Psoas muscle (tissue), 7 donors: ENCODE measurements at regions not wholly inside any gene's neighbourhood (a gene's known extent, or its start where the extent isn't known, plus 50 kb on each side); places are given as distances from the start of the nearest gene placed in this dataset.

ENCODE experiments used
- ATAC-seq, 4 donors: fragments of 200-7000 bp; cut with Tn5 transposase; one replicate each; pipeline ENCODE4 v1.9.1; 2020; ENCODE audit warnings: moderate library complexity in 3 of 4, mild to moderate bottlenecking in 2 of 4
- DNase-seq, 2 donors: peaks; one replicate each; pipeline ENCODE4 v3.0.0-alpha.2; 2020
- H3K27ac ChIP-seq: fragments of 200-600 bp; one replicate; pipeline ENCODE4 v1.8.0; 2022
- H3K27me3 ChIP-seq, 3 donors: fragments of 200-600 bp in 1 of 3; one replicate each; pipeline versions ENCODE4 v1.6.1 to v1.8.0; 2013 to 2022; ENCODE audit warnings: low read length in 2 of 3, mild to moderate bottlenecking in 2 of 3, moderate library complexity in 1 of 3; ENCODE audit not compliant: insufficient read depth in 3 of 3
- H3K36me3 ChIP-seq, 2 donors: fragments of 200-600 bp in 1 of 2; one replicate each; pipeline versions ENCODE4 v1.6.1 to v1.8.0; 2013 to 2022; ENCODE audit warnings: low read depth in 1 of 2, mild to moderate bottlenecking in 1 of 2, moderate library complexity in 1 of 2; ENCODE audit not compliant: insufficient read depth in 1 of 2
- H3K4me1 ChIP-seq: fragments of 200-600 bp; one replicate; pipeline ENCODE4 v1.8.0; 2022
- H3K4me3 ChIP-seq: fragments of 200-600 bp; one replicate; pipeline ENCODE4 v1.8.0; 2022; ENCODE audit warnings: mild to moderate bottlenecking
- H3K9me3 ChIP-seq: fragments of 200-600 bp; one replicate; pipeline ENCODE4 v1.8.0; 2022
- CTCF ChIP-seq: fragments of 200-600 bp; IDR thresholded peaks from one replicate; pipeline ENCODE4 v1.8.0; 2022; ENCODE audit warnings: antibody characterized with exemption
- WGBS, 3 donors: extraction: QIAGEN DNeasy Blood & Tissue Kit; methylation state at CpG; one replicate each; pipeline versions ENCODE4 v1.1.6 to v1.1.7; 2013; 5-methylcytosine and 5-hydroxymethylcytosine counted together
- intact Hi-C, 2 donors: fragments of 100-400 bp; cut with DNase I; formaldehyde crosslinking; loops; one replicate each; pipeline versions ENCODE4 v1.11.0 to v1.14.2; 2022
- donor health status: healthy with polysubstance abuse.
- donor health status: DM: no; HTN: no; CAD: no; lungs with moderate emphysema.
- donor health status: Bipolar disorder and iron deficiency.
- donor health status: healthy.
- donor health status: DM: yes; HTN: yes; CAD: no.
- donor health status: DM: no; HTN: no; CAD: no.
- donor health status: DM: yes; HTN: yes; CAD: no.

GRCh38 chr7:132687016-132687415 lies 110.7 kb upstream of the PLXNA4 start:
- ATAC-seq = no peak
- no peaks in the 10 kb centered on the region for H3K4me1 ChIP-seq
- TF ChIP-seq CTCF = no peak
- no peaks in the 10 kb centered on the region for H3K9me3 ChIP-seq
- no peaks in the 10 kb centered on the region for H3K36me3 ChIP-seq
- 77 to 90% (median 90%) methylated on average over 1 of the region's 1 CpG for WGBS, 3 donors
- H3K27ac ChIP-seq = no peak overlapping the region
- H3K27me3 ChIP-seq = peaks cover 0 to 1% (median 0%) of the 10 kb centered on the region in 3 donors
- no peak for DNase-seq
- intact Hi-C loops = no loop called here
- no peak overlapping the region for H3K4me3 ChIP-seq

GRCh38 chr7:132685277-132685676 lies 109.0 kb upstream of the PLXNA4 start:
- no peak overlapping the region for H3K4me3 ChIP-seq
- intact Hi-C loops = no loop called here
- H3K4me1 ChIP-seq = no peaks in the 10 kb centered on the region
- no peak for ATAC-seq
- no peak overlapping the region for H3K27ac ChIP-seq
- 87 to 91% (median 89%) methylated on average over 2 of the region's 2 CpGs for WGBS, 3 donors
- H3K27me3 ChIP-seq = peaks cover 0 to 1% (median 0%) of the 10 kb centered on the region in 3 donors
- TF ChIP-seq CTCF = no peak
- no peaks in the 10 kb centered on the region for H3K9me3 ChIP-seq
- H3K36me3 ChIP-seq = no peaks in the 10 kb centered on the region
- DNase-seq = no peak

- H3K36me3 ChIP-seq = no peaks in the 10 kb centered on the region
- H3K4me3 ChIP-seq = no peak overlapping the region
- H3K27me3 ChIP-seq = no peaks in the 10 kb centered on the region
- H3K27ac ChIP-seq = no peak overlapping the region
- intact Hi-C loops = no loop called here
- H3K4me1 ChIP-seq = no peaks in the 10 kb centered on the region
- DNase-seq = no peak
- WGBS, 3 donors = 86 to 87% (median 87%) methylated on average over 12 of the region's 12 CpGs
- H3K9me3 ChIP-seq = no peaks in the 10 kb centered on the region
- TF ChIP-seq CTCF = no peak
- ATAC-seq = no peak
These were observed 107.8 kb upstream of the PLXNA4 start for GRCh38 chr7:132683896-132684690.

- Histone ChIP-seq H3K4me3 (no peak overlapping the region), H3K27ac (no peak overlapping the region), H3K9me3 (no peaks in the 10 kb centered on the region), H3K36me3 (no peaks in the 10 kb centered on the region), H3K27me3 (no peaks in the 10 kb centered on the region), H3K4me1 (no peaks in the 10 kb centered on the region)
- ATAC-seq = no peak
- intact Hi-C loops = no loop called here
- DNase-seq = no peak
- no peak for TF ChIP-seq CTCF
- WGBS, 3 donors = 88 to 97% (median 91%) methylated on average over 3 of the region's 3 CpGs
These were observed 105.7 kb upstream of the PLXNA4 start for GRCh38 chr7:132681951-132682350.

- no peaks in the 10 kb centered on the region for H3K27me3 ChIP-seq
- no peaks in the 10 kb centered on the region for H3K36me3 ChIP-seq
- no peak overlapping the region for H3K27ac ChIP-seq
- intact Hi-C loops = no loop called here
- no peak for TF ChIP-seq CTCF
- DNase-seq (no peak), ATAC-seq (no peak)
- H3K9me3 ChIP-seq = no peaks in the 10 kb centered on the region
- H3K4me3 ChIP-seq = no peak overlapping the region
- no peaks in the 10 kb centered on the region for H3K4me1 ChIP-seq
These were observed 104.3 kb upstream of the PLXNA4 start for GRCh38 chr7:132680590-132680989.
